CD4-positive, alpha-beta memory T cell (primary cell): ENCODE measurements at regions not wholly inside any gene's neighbourhood (a gene's known extent, or its start where the extent isn't known, plus 50 kb on each side); places are given as distances from the start of the nearest gene placed in this dataset.
"Not testable (repeated sequence)": the region's sequence is repeated elsewhere in the genome, so short reads cannot be mapped to it uniquely, and the experiment has no call there.

ENCODE experiments used
- CTCF ChIA-PET: fragments of 350-600 bp; sonication (Branson Sonifier 250); formaldehyde crosslinking; loops from one replicate; lab custom pipeline; 2021; ENCODE audit warnings: inconsistent platforms; ENCODE audit not compliant: partially characterized antibody; lab: Charles Lee
- POLR2A ChIA-PET: fragments of 350-600 bp; sonication (Branson Sonifier 250); formaldehyde crosslinking; loops from one replicate; lab custom pipeline; 2021; ENCODE audit not compliant: partially characterized antibody; lab: Charles Lee
- DNase-seq, 5 donors: peaks; one replicate each; pipeline versions ENCODE4 v3.0.0 to v3.0.0-alpha.2; 2020 to 2022; ENCODE audit warnings: mixed read lengths in 1 of 5
- H3K27ac ChIP-seq: one replicate; pipeline ENCODE4 v1.7.0; 2013; ENCODE audit warnings: low read depth, low read length
- H3K27me3 ChIP-seq: 2 replicates; pipeline ENCODE4 v1.7.0; 2013; ENCODE audit warnings: mild to moderate bottlenecking, low read length, moderate library complexity; ENCODE audit not compliant: insufficient read depth
- H3K36me3 ChIP-seq: 2 replicates; pipeline ENCODE4 v1.7.0; 2013; ENCODE audit warnings: mild to moderate bottlenecking, low read length, moderate library complexity; ENCODE audit not compliant: insufficient read depth
- H3K4me1 ChIP-seq: 2 replicates; pipeline ENCODE4 v1.7.0; 2013; ENCODE audit warnings: mild to moderate bottlenecking, low read length, moderate library complexity; ENCODE audit not compliant: insufficient read depth
- H3K4me3 ChIP-seq, 2 donors: one replicate each; pipeline ENCODE4 v1.7.0; 2013; ENCODE audit warnings: low read length in 2 of 2, mild to moderate bottlenecking in 1 of 2
- H3K9me3 ChIP-seq, 2 donors: one replicate each; pipeline ENCODE4 v1.7.0; 2013; ENCODE audit warnings: low read length in 2 of 2, control low read depth in 1 of 2; ENCODE audit not compliant: control insufficient read depth in 1 of 2
- H3K27ac Mint-ChIP-seq, 7 donors: one replicate each; pipeline ENCODE4 v1.8.0; 2020 to 2021; ENCODE audit warnings: mixed read lengths in 7 of 7, mild to moderate bottlenecking in 6 of 7, inconsistent platforms in 3 of 7, moderate library complexity in 3 of 7
- H3K27me3 Mint-ChIP-seq, 2 donors: one replicate each; pipeline ENCODE4 v1.8.0; 2020 to 2021; ENCODE audit warnings: mixed read lengths in 2 of 2
- H3K36me3 Mint-ChIP-seq, 2 donors: one replicate each; pipeline ENCODE4 v1.8.0; 2020 to 2021; ENCODE audit warnings: mixed read lengths in 2 of 2, inconsistent platforms in 1 of 2, mild to moderate bottlenecking in 1 of 2
- H3K4me1 Mint-ChIP-seq, 4 donors: one replicate each; pipeline ENCODE4 v1.8.0; 2020 to 2021; ENCODE audit warnings: mixed read lengths in 4 of 4, mild to moderate bottlenecking in 1 of 4
- H3K4me3 Mint-ChIP-seq, 8 donors: one replicate each; pipeline ENCODE4 v1.8.0; 2020 to 2021; ENCODE audit warnings: mixed read lengths in 8 of 8, mild to moderate bottlenecking in 7 of 8, moderate library complexity in 6 of 8, inconsistent platforms in 3 of 8
- H3K9me3 Mint-ChIP-seq, 8 donors: one replicate each; pipeline ENCODE4 v1.8.0; 2020 to 2021; ENCODE audit warnings: mixed read lengths in 8 of 8, mild to moderate bottlenecking in 5 of 8, inconsistent platforms in 3 of 8, moderate library complexity in 1 of 8
- intact Hi-C: fragments of 100-400 bp; cut with micrococcal nuclease; formaldehyde crosslinking; loops from one replicate; pipeline ENCODE4 v1.15.1; 2023

DNA sequence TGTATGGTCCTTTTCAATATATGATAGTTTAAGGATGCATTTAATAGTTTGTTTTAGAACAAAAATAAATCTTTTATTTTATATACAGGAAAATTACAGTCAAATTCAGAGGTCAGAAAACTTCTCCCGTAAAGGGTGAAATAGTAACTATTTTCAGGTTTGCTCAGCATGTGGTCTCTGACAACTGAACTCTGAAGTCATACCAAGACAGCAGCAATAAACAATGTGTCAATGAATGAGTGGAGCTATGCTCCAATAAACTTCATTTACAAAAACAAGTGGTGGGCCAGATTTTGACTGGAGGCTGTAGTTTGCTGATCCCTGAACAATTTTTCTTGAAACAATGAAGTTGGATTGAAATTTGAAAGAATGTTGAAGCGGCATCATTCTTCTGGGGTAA lies 123.6 kb downstream of the ZNF248 start:
- no peaks in the 10 kb centered on the region for H3K36me3 ChIP-seq
- DNase-seq: no peak
- Mint-ChIP-seq H3K27me3 (peaks cover 0 to 2% of the 10 kb centered on the region in 2 donors), H3K27ac (no peak overlapping the region), H3K4me1 (peaks cover 0 to 2% (median 0%) of the 10 kb centered on the region in 4 donors), H3K9me3 (peaks cover 0 to 17% (median 5%) of the 10 kb centered on the region in 8 donors), H3K36me3 (no peaks in the 10 kb centered on the region), H3K4me3 (no peak overlapping the region)
- no peaks in the 10 kb centered on the region for H3K4me1 ChIP-seq
- no peak overlapping the region for H3K4me3 ChIP-seq
- ChIA-PET CTCF (no interaction called here), POLR2A (no interaction called here)
- H3K9me3 ChIP-seq: no peaks in the 10 kb centered on the region
- H3K27ac ChIP-seq: no peak overlapping the region
- intact Hi-C loops: no loop called here
- H3K27me3 ChIP-seq: no peaks in the 10 kb centered on the region

DNA sequence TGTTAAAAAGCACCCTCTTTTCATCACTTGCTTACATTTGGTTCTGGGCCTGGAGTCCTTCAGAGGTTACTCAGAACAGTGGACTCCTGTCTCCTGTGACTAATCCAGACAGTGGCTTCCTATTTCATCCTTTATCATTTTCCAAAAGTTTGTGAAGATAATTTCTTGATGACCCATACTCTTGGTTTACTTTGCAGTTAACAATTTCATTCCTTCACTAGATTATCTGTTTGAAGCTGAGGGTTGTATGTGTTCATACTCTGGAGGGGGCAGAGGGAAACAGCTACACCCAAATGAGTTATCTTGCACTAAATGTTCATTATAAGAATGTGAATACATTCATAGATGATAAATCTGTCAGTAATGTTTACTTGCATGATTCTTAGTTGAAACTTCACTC lies 124.7 kb downstream of the ZNF248 start:
- DNase-seq: no peak
- Mint-ChIP-seq H3K4me3 (no peak overlapping the region), H3K9me3 (peaks cover 0 to 10% (median 3%) of the 10 kb centered on the region in 8 donors), H3K27me3 (peaks cover 0 to 2% of the 10 kb centered on the region in 2 donors), H3K27ac (no peak overlapping the region), H3K36me3 (no peaks in the 10 kb centered on the region), H3K4me1 (peaks cover 0 to 2% (median 0%) of the 10 kb centered on the region in 4 donors)
- POLR2A ChIA-PET: no interaction called here
- no peaks in the 10 kb centered on the region for H3K36me3 ChIP-seq
- H3K9me3 ChIP-seq: no peaks in the 10 kb centered on the region
- H3K4me3 ChIP-seq: no peak overlapping the region
- CTCF ChIA-PET: no interaction called here
- H3K27ac ChIP-seq: no peak overlapping the region
- intact Hi-C loops: no loop called here
- H3K4me1 ChIP-seq: no peaks in the 10 kb centered on the region
- H3K27me3 ChIP-seq: no peaks in the 10 kb centered on the region

GRCh38 chr10:37728830-37729229 lies 128.6 kb downstream of the ZNF248 start:
- Mint-ChIP-seq H3K36me3 (no peaks in the 10 kb centered on the region), H3K4me3 (no peak overlapping the region), H3K9me3 (peaks cover 0 to 6% (median 2%) of the 10 kb centered on the region in 8 donors), H3K27me3 (peaks cover 0 to 2% of the 10 kb centered on the region in 2 donors), H3K4me1 (peaks cover 0 to 2% (median 0%) of the 10 kb centered on the region in 4 donors), H3K27ac (no peak overlapping the region)
- Histone ChIP-seq H3K27ac (no peak overlapping the region), H3K9me3 (no peaks in the 10 kb centered on the region), H3K36me3 (no peaks in the 10 kb centered on the region), H3K4me3 (no peak overlapping the region), H3K27me3 (no peaks in the 10 kb centered on the region), H3K4me1 (no peaks in the 10 kb centered on the region)
- DNase-seq: no peak
- intact Hi-C loops: no loop called here
- CTCF ChIA-PET: no interaction called here
- POLR2A ChIA-PET: no interaction called here

GRCh38 chr10:37727491-37728352 lies 129.7 kb downstream of the ZNF248 start:
- ChIA-PET POLR2A (no interaction called here), CTCF (no interaction called here)
- Histone ChIP-seq H3K27me3 (no peaks in the 10 kb centered on the region), H3K9me3 (no peaks in the 10 kb centered on the region), H3K36me3 (no peaks in the 10 kb centered on the region), H3K4me1 (no peaks in the 10 kb centered on the region), H3K4me3 (no peak overlapping the region), H3K27ac (no peak overlapping the region)
- Mint-ChIP-seq H3K4me3 (no peak overlapping the region), H3K27me3 (peaks cover 0 to 2% of the 10 kb centered on the region in 2 donors), H3K9me3 (peaks cover 0 to 6% (median 3%) of the 10 kb centered on the region in 8 donors), H3K27ac (no peak overlapping the region), H3K4me1 (peaks cover 0 to 2% (median 0%) of the 10 kb centered on the region in 4 donors), H3K36me3 (no peaks in the 10 kb centered on the region)
- no peak for DNase-seq
- intact Hi-C loops: no loop called here

GRCh38 chr10:37721100-37721499 lies 136.3 kb downstream of the ZNF248 start:
- Histone ChIP-seq H3K9me3 (no peaks in the 10 kb centered on the region), H3K27me3 (no peaks in the 10 kb centered on the region), H3K36me3 (no peaks in the 10 kb centered on the region), H3K27ac (no peak overlapping the region), H3K4me1 (no peaks in the 10 kb centered on the region), H3K4me3 (no peak overlapping the region)
- H3K4me3 Mint-ChIP-seq: no peak overlapping the region
- H3K4me1 Mint-ChIP-seq: no peaks in the 10 kb centered on the region
- no peak overlapping the region for H3K27ac Mint-ChIP-seq
- no peaks in the 10 kb centered on the region for H3K27me3 Mint-ChIP-seq
- DNase-seq: no peak
- intact Hi-C loops: no loop called here
- CTCF ChIA-PET: no interaction called here
- POLR2A ChIA-PET: no interaction called here
- H3K36me3 Mint-ChIP-seq: no peaks in the 10 kb centered on the region
- H3K9me3 Mint-ChIP-seq: peaks cover 2 to 27% (median 18%) of the 10 kb centered on the region in 8 donors

GRCh38 chr10:37718060-37718459 lies 139.3 kb downstream of the ZNF248 start:
- H3K27ac Mint-ChIP-seq, H3K36me3 ChIP-seq, H3K36me3 Mint-ChIP-seq, H3K9me3 ChIP-seq, H3K4me3 Mint-ChIP-seq, CTCF ChIA-PET, DNase-seq, H3K4me1 ChIP-seq, intact Hi-C loops, H3K27me3 ChIP-seq, H3K27ac ChIP-seq, POLR2A ChIA-PET, H3K4me3 ChIP-seq, H3K4me1 Mint-ChIP-seq, H3K27me3 Mint-ChIP-seq: not testable (repeated sequence)
- peaks cover 2 to 27% (median 16%) of the 10 kb centered on the region in 8 donors for H3K9me3 Mint-ChIP-seq

DNA sequence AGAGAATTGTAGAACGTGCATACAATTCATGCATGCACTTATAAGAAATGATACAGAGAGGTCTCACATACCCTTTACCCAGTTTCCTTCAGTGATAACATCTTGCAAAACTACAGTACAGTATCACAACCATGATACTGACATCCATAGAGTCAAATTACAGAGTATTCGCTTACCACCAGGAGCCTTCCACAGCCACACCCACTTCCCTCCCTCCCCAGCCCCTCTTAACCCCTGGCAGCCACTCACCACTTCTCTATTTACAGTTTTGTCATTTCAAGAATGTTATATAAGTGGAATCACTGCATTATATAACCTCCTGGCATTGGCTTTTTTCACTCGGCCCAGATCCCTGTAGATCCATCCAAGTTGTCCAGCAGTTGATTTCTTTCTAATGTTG lies 143.8 kb downstream of the ZNF248 start:
- no peak overlapping the region for H3K4me3 ChIP-seq
- H3K9me3 ChIP-seq: no peaks in the 10 kb centered on the region
- ChIA-PET POLR2A (no interaction called here), CTCF (no interaction called here)
- Mint-ChIP-seq H3K27ac (no peak overlapping the region), H3K27me3 (no peaks in the 10 kb centered on the region), H3K4me1 (no peaks in the 10 kb centered on the region), H3K9me3 (peaks cover 2 to 19% (median 8%) of the 10 kb centered on the region in 8 donors), H3K4me3 (no peak overlapping the region), H3K36me3 (no peaks in the 10 kb centered on the region)
- no peaks in the 10 kb centered on the region for H3K27me3 ChIP-seq
- no peak for DNase-seq
- no peak overlapping the region for H3K27ac ChIP-seq
- intact Hi-C loops: no loop called here
- H3K4me1 ChIP-seq: no peaks in the 10 kb centered on the region
- H3K36me3 ChIP-seq: no peaks in the 10 kb centered on the region
